ENCODE measurements at regions not wholly inside any gene's neighbourhood (a gene's known extent, or its start where the extent isn't known, plus 50 kb on each side); places are given as distances from the start of the nearest gene placed in this dataset.

GRCh38 chr4:117873779-117874178 is 160.5 kb upstream of the NDST3 start:
- TF ChIP-seq EZH2phosphoT487 (IDR thresholded peaks at IDR 0.05; ENCODE audit: borderline replicate concordance, low read length) (no peak), CTCF (IDR thresholded peaks at IDR 0.05; ENCODE audit: low read depth, low read length, poor library complexity, severe bottlenecking) (no peak)
